H1 (cell line): ENCODE measurements at regions not wholly inside any gene's neighbourhood (a gene's known extent, or its start where the extent isn't known, plus 50 kb on each side); places are given as distances from the start of the nearest gene placed in this dataset.

ENCODE experiments used
- CTCF ChIA-PET: fragments of 300-600 bp; sonication (Branson Sonifier 250); formaldehyde crosslinking; loops from one replicate; lab custom pipeline; 2021; ENCODE audit not compliant: partially characterized antibody; lab: Charles Lee
- POLR2A ChIA-PET: fragments of 300-600 bp; sonication (Branson Sonifier 250); formaldehyde crosslinking; loops from one replicate; lab custom pipeline; 2021; ENCODE audit warnings: inconsistent platforms; ENCODE audit not compliant: partially characterized antibody; lab: Charles Lee
- DNase-seq, 2 experiments: peaks; one replicate each; pipeline versions ENCODE4 v3.0.0 to v3.0.0-alpha.2; 2010 to 2022; ENCODE audit warnings: low spot score in 2 of 2, low read depth in 1 of 2, mixed read lengths in 1 of 2
- FAIRE-seq: peaks from 2 replicates; lab custom pipeline; 2011; peaks lifted over from hg19 to GRCh38; lab: Jason Lieb, UNC
- H2AFZ ChIP-seq: 2 replicates; pipeline ENCODE4 v1.8.1; 2012; ENCODE audit warnings: low read length, inconsistent platforms
- H2AK5ac ChIP-seq: 2 replicates; pipeline ENCODE4 v1.6.1; 2013; ENCODE audit warnings: low read depth, low read length
- H2BK120ac ChIP-seq: replicated peaks from 2 replicates; pipeline ENCODE3; 2013; ENCODE audit warnings: low read depth, low read length, inconsistent platforms
- H2BK12ac ChIP-seq: 2 replicates; pipeline ENCODE4 v1.6.1; 2013; ENCODE audit warnings: low read depth, low read length
- H2BK15ac ChIP-seq: 2 replicates; pipeline ENCODE4 v1.6.1; 2013; ENCODE audit warnings: low read length
- H2BK20ac ChIP-seq: 2 replicates; pipeline ENCODE4 v1.6.1; 2013; ENCODE audit warnings: low read length
- H2BK5ac ChIP-seq: 2 replicates; pipeline ENCODE4 v1.6.1; 2013; ENCODE audit warnings: low read depth, low read length
- H3K14ac ChIP-seq: 2 replicates; pipeline ENCODE4 v1.6.1; 2013; ENCODE audit warnings: inconsistent platforms; ENCODE audit not compliant: insufficient read length
- H3K18ac ChIP-seq: 2 replicates; pipeline ENCODE4 v1.6.1; 2013; ENCODE audit warnings: low read length; ENCODE audit errors: extremely low read depth
- H3K23ac ChIP-seq: 2 replicates; pipeline ENCODE4 v1.6.1; 2013; ENCODE audit warnings: inconsistent platforms; ENCODE audit not compliant: insufficient read length
- H3K23me2 ChIP-seq: 2 replicates; pipeline ENCODE4 v1.6.1; 2013; ENCODE audit warnings: low read depth, low read length
- H3K27ac ChIP-seq: 2 replicates; pipeline ENCODE4 v1.6.1; 2011; ENCODE audit warnings: low read depth, low read length, inconsistent platforms
- H3K27me3 ChIP-seq, 4 experiments: replicated peaks in 1 of 4; 1 replicate in 1 of 4; 2 replicates in 3 of 4; pipeline versions ENCODE4 v1.6.1 to v1.8.1; 2011 to 2013; ENCODE audit warnings: low read length in 3 of 4, mild to moderate bottlenecking in 3 of 4, inconsistent platforms in 2 of 4, mixed read lengths in 2 of 4, moderate library complexity in 1 of 4; ENCODE audit not compliant: control insufficient read depth in 3 of 4, insufficient read depth in 3 of 4; ENCODE audit errors: extremely low read depth in 1 of 4
- H3K36me3 ChIP-seq, 4 experiments: 2 replicates each; pipeline versions ENCODE4 v1.6.1 to v1.8.1; 2011 to 2013; ENCODE audit warnings: mild to moderate bottlenecking in 4 of 4, low read length in 3 of 4, moderate library complexity in 2 of 4, control low read depth in 1 of 4, inconsistent platforms in 1 of 4; ENCODE audit not compliant: insufficient read depth in 4 of 4, control insufficient read depth in 2 of 4
- H3K4ac ChIP-seq: replicated peaks from 2 replicates; pipeline ENCODE3; 2013; ENCODE audit warnings: low read length, low read depth, mixed read lengths, inconsistent platforms; ENCODE audit not compliant: insufficient read length
- H3K4me1 ChIP-seq, 4 experiments: replicated peaks in 1 of 4; 1 replicate in 1 of 4; 2 replicates in 3 of 4; pipeline versions ENCODE4 v1.6.1 to v1.8.1; 2011 to 2013; ENCODE audit warnings: low read length in 3 of 4, inconsistent platforms in 2 of 4, mixed read lengths in 1 of 4; ENCODE audit not compliant: insufficient read depth in 4 of 4, control insufficient read depth in 3 of 4
- H3K4me2 ChIP-seq, 2 experiments: 2 replicates each; pipeline versions ENCODE4 v1.6.1 to v1.8.1; 2011 to 2013; ENCODE audit warnings: low read depth in 2 of 2, low read length in 2 of 2, control low read depth in 1 of 2, inconsistent platforms in 1 of 2, mild to moderate bottlenecking in 1 of 2; ENCODE audit not compliant: insufficient read depth in 1 of 2
- H3K4me3 ChIP-seq, 4 experiments: fragments of 200-600, 300-600 bp in 1 of 4; sonication (generic), shearing (Covaris generic), sonication (Bioruptor Twin) in 1 of 4; 2 replicates each; pipeline versions ENCODE4 v1.5.1 to v1.8.1; 2011 to 2016; ENCODE audit warnings: low read length in 4 of 4, low read depth in 3 of 4, control low read depth in 2 of 4, inconsistent platforms in 2 of 4, mild to moderate bottlenecking in 2 of 4, mixed read lengths in 1 of 4, moderate library complexity in 1 of 4; ENCODE audit not compliant: insufficient read depth in 2 of 4; ENCODE audit errors: extremely low read depth in 1 of 4
- H3K56ac ChIP-seq: replicated peaks from 2 replicates; pipeline ENCODE3; 2013; ENCODE audit warnings: low read depth, mild to moderate bottlenecking, mixed read lengths, low read length, inconsistent platforms; ENCODE audit not compliant: insufficient read length
- H3K79me1 ChIP-seq: 2 replicates; pipeline ENCODE4 v1.6.1; 2013; ENCODE audit warnings: low read depth, low read length, control low read depth
- H3K79me2 ChIP-seq, 2 experiments: 2 replicates each; pipeline versions ENCODE4 v1.6.1 to v1.8.1; 2012 to 2013; ENCODE audit warnings: low read length in 2 of 2, mild to moderate bottlenecking in 2 of 2, inconsistent platforms in 1 of 2; ENCODE audit not compliant: insufficient read depth in 2 of 2, control insufficient read depth in 1 of 2
- H3K9ac ChIP-seq, 4 experiments: replicated peaks in 1 of 4; 1 replicate in 1 of 4; 2 replicates in 3 of 4; pipeline versions ENCODE4 v1.6.1 to v1.8.1; 2011 to 2013; ENCODE audit warnings: low read depth in 3 of 4, low read length in 3 of 4, control low read depth in 2 of 4, mild to moderate bottlenecking in 2 of 4, moderate library complexity in 2 of 4, inconsistent platforms in 1 of 4; ENCODE audit errors: extremely low read depth in 1 of 4
- H3K9me3 ChIP-seq, 2 experiments: 2 replicates each; pipeline versions ENCODE4 v1.6.1 to v1.8.1; 2012 to 2013; ENCODE audit warnings: mild to moderate bottlenecking in 2 of 2, moderate library complexity in 2 of 2, control low read depth in 1 of 2, inconsistent platforms in 1 of 2, low read depth in 1 of 2, low read length in 1 of 2, mixed read lengths in 1 of 2; ENCODE audit not compliant: insufficient read depth in 2 of 2
- H4K20me1 ChIP-seq, 2 experiments: replicated peaks in 1 of 2; 2 replicates each; pipeline versions ENCODE3 to v1.8.1; 2011 to 2013; ENCODE audit warnings: inconsistent platforms in 2 of 2, low read length in 2 of 2, mild to moderate bottlenecking in 1 of 2; ENCODE audit not compliant: insufficient read depth in 2 of 2, control insufficient read depth in 1 of 2
- H4K5ac ChIP-seq: 2 replicates; pipeline ENCODE4 v1.6.1; 2013; ENCODE audit warnings: low read length, low read depth, mixed read lengths, inconsistent platforms; ENCODE audit not compliant: insufficient read length
- H4K8ac ChIP-seq: 2 replicates; pipeline ENCODE4 v1.8.0; 2013; ENCODE audit warnings: mild to moderate bottlenecking, moderate library complexity, low read length, inconsistent platforms; ENCODE audit not compliant: insufficient read depth; ENCODE audit errors: extremely low read depth
- H4K91ac ChIP-seq: replicated peaks from 2 replicates; pipeline ENCODE3; 2013; ENCODE audit warnings: low read length, mixed read lengths, inconsistent platforms; ENCODE audit not compliant: insufficient read length
- POLR2AphosphoS5 ChIP-seq: IDR thresholded peaks from 2 replicates; pipeline ENCODE4 v1.6.1; 2011; ENCODE audit warnings: low read depth, low read length
- RFX5 ChIP-seq: IDR thresholded peaks from 2 replicates; pipeline ENCODE4 v1.6.1; 2011; ENCODE audit warnings: low read depth, low read length, improper control_type of control experiment, borderline replicate concordance
- SAP30 ChIP-seq: fragments of 300-600 bp; sonication (generic); IDR thresholded peaks from 2 replicates; pipeline ENCODE4 v1.7.1; 2012; ENCODE audit warnings: low read length, moderate library complexity, mild to moderate bottlenecking, inconsistent platforms; ENCODE audit not compliant: insufficient read depth, insufficient replicate concordance
- SP2 ChIP-seq: IDR thresholded peaks from 2 replicates; pipeline ENCODE4 v1.6.1; 2012; ENCODE audit warnings: mild to moderate bottlenecking, low read length, inconsistent platforms
- WGBS, 2 experiments: shearing (Covaris generic) in 1 of 2; methylation state at CpG; one replicate each; pipeline versions ENCODE4 v1.1.6 to v1.1.7; 2013 to 2015; ENCODE audit warnings: low lambda C conversion rate in 2 of 2, mixed read lengths in 2 of 2, inconsistent platforms in 1 of 2, low coverage in 1 of 2, missing lambda C conversion rate in 1 of 2; ENCODE audit not compliant: insufficient replicate concordance in 2 of 2, insufficient coverage in 1 of 2, insufficient read length in 1 of 2; ENCODE audit errors: extremely low coverage in 1 of 2, missing lambda C conversion rate in 1 of 2; 5-methylcytosine and 5-hydroxymethylcytosine counted together

GRCh38 chr3:105996781-105997180, 128.0 kb upstream of the CBLB start:
- Histone ChIP-seq H2BK12ac (no peak overlapping the region), H4K91ac (no peak overlapping the region), H3K79me1 (no peaks in the 10 kb centered on the region), H2BK15ac (no peak overlapping the region), H3K9ac (no peak overlapping the region), H2BK20ac (no peak overlapping the region), H4K20me1 (no peaks in the 10 kb centered on the region), H3K9me3 (0 out of 4 replicates have a peak, but pooled peaks cover 0 to 2% of the 10 kb centered on the region in 2 experiments), H3K23me2 (no peaks in the 10 kb centered on the region), H3K4me1 (no peaks in the 10 kb centered on the region), H3K4ac (no peak overlapping the region), H3K23ac (no peak overlapping the region), H3K56ac (no peak overlapping the region), H4K8ac (no peak overlapping the region), H3K79me2 (no peaks in the 10 kb centered on the region), H4K5ac (no peak overlapping the region), H3K27me3 (no peaks in the 10 kb centered on the region), H3K4me2 (no peak overlapping the region), H3K18ac (no peak overlapping the region), H3K36me3 (no peaks in the 10 kb centered on the region), H3K4me3 (no peak overlapping the region), H2AFZ (no peak overlapping the region), H2AK5ac (no peak overlapping the region), H3K14ac (no peak overlapping the region), H2BK5ac (no peak overlapping the region), H3K27ac (no peak overlapping the region), H2BK120ac (no peak overlapping the region)
- DNase-seq, result no peak
- WGBS, 2 experiments, result 94% methylated on average over 4 of the region's 4 CpGs; no CpG with 5 or more reads in 1 of the 2 experiments
- no peak for TF ChIP-seq POLR2AphosphoS5
- TF ChIP-seq SP2, result no peak
- TF ChIP-seq RFX5, result no peak
- no peak for TF ChIP-seq SAP30
- FAIRE-seq, result no peak
- ChIA-PET CTCF (interaction anchor here (0.8 kb wide), 1 partner anchor 1110 kb away, joined by 4 read pairs; no protein-coding TSS in a partner anchor), POLR2A (no interaction called here)
